Left lobe of liver (tissue), 2 donors: ENCODE measurements at regions not wholly inside any gene's neighbourhood (a gene's known extent, or its start where the extent isn't known, plus 50 kb on each side); places are given as distances from the start of the nearest gene placed in this dataset.
A peak's percentile ranks its signal among the peaks of the same experiment; 100 is the strongest.

Source experiments
- ATAC-seq: fragments of 200-7000 bp; cut with Tn5 transposase; one replicate; pipeline ENCODE4 v1.9.1; 2020; ENCODE audit warnings: mild to moderate bottlenecking, moderate library complexity
- DNase-seq: peaks from one replicate; pipeline ENCODE4 v3.0.0-alpha.2; 2020; ENCODE audit warnings: low spot score
- donor health status: DM: no; HTN: no; CAD: no; lungs with moderate emphysema.
- donor health status: DM: no; HTN: yes; CAD: no.

- DNase-seq (no peak), ATAC-seq (peak; percentile 59)
Measured at GRCh38 chr4:112889619-112890527, 159.6 kb upstream of the ANK2 start.

- no peak for DNase-seq
- no peak for ATAC-seq
Measured at GRCh38 chr4:112894480-112894879, 155.0 kb upstream of the ANK2 start.

GRCh38 chr4:112894951-112895350, 154.5 kb upstream of the ANK2 start:
- no peak for ATAC-seq
- no peak for DNase-seq

GRCh38 chr4:112895811-112896608, 153.4 kb upstream of the ANK2 start:
- DNase-seq, result no peak
- no peak for ATAC-seq

- DNase-seq (no peak), ATAC-seq (no peak)
Measured at GRCh38 chr4:112896609-112897190, 152.8 kb upstream of the ANK2 start.

GRCh38 chr4:112897543-112897942, 151.9 kb upstream of the ANK2 start:
- ATAC-seq (peak; percentile 30), DNase-seq (no peak)

- ATAC-seq, result peak; percentile 69
Measured at GRCh38 chr4:112898357-112899141, 150.9 kb upstream of the ANK2 start.

GRCh38 chr4:112900416-112900815, 149.0 kb upstream of the ANK2 start:
- DNase-seq, result no peak
- ATAC-seq, result peak; percentile 83

More at GRCh38 chr4:112898357-112899141, 150.9 kb upstream of the ANK2 start:
- no peak for DNase-seq

- ATAC-seq (peak; percentile 60), DNase-seq (no peak)
Measured at GRCh38 chr4:112901962-112902411, 147.5 kb upstream of the ANK2 start.

GRCh38 chr4:112905728-112906127, 143.7 kb upstream of the ANK2 start:
- ATAC-seq (no peak), DNase-seq (no peak)

- ATAC-seq (no peak), DNase-seq (no peak)
Measured at GRCh38 chr4:112908511-112908910, 140.9 kb upstream of the ANK2 start.

- ATAC-seq (peak; percentile 89), DNase-seq (peak; percentile 48)
Measured at GRCh38 chr4:112910109-112910736, 139.2 kb upstream of the ANK2 start.

- ATAC-seq, result no peak
- DNase-seq, result no peak
Measured at GRCh38 chr4:112916868-112917267, 132.6 kb upstream of the ANK2 start.

- ATAC-seq, result no peak
- no peak for DNase-seq
Measured at GRCh38 chr4:112923516-112923915, 125.9 kb upstream of the ANK2 start.

- ATAC-seq, result no peak
- DNase-seq, result no peak
Measured at GRCh38 chr4:112926819-112927218, 122.6 kb upstream of the ANK2 start.

GRCh38 chr4:112927544-112927943, 121.9 kb upstream of the ANK2 start:
- no peak for ATAC-seq
- no peak for DNase-seq

GRCh38 chr4:112931001-112931400, 118.5 kb upstream of the ANK2 start:
- ATAC-seq (no peak), DNase-seq (no peak)

GRCh38 chr4:112933790-112934189, 115.7 kb upstream of the ANK2 start:
- ATAC-seq (no peak), DNase-seq (no peak)

- DNase-seq, result no peak
- ATAC-seq, result peak; percentile 79
Measured at GRCh38 chr4:112938461-112939058, 110.9 kb upstream of the ANK2 start.

- DNase-seq (no peak), ATAC-seq (no peak)
Measured at GRCh38 chr4:112939901-112940300, 109.6 kb upstream of the ANK2 start.
